GM12878 (cell line): ENCODE measurements at regions not wholly inside any gene's neighbourhood (a gene's known extent, or its start where the extent isn't known, plus 50 kb on each side); places are given as distances from the start of the nearest gene placed in this dataset.

Experiments used
- BHLHE40 ChIP-seq, 2 experiments: fragments of 450-650 bp in 1 of 2; IDR thresholded peaks; 2 replicates each; pipeline ENCODE4 v1.6.1; 2011 to 2017; ENCODE audit warnings: low read depth in 2 of 2, borderline replicate concordance in 1 of 2, improper control_type of control experiment in 1 of 2, low read length in 1 of 2, mild to moderate bottlenecking in 1 of 2
- BMI1 ChIP-seq: fragments of 450-650 bp; IDR thresholded peaks from 2 replicates; pipeline ENCODE4 v1.6.1; 2016; ENCODE audit warnings: mild to moderate bottlenecking, moderate library complexity, borderline replicate concordance
- CTCF ChIP-seq, 3 experiments: IDR thresholded peaks in 2 of 3; conservative IDR thresholded peaks in 1 of 3; 2 replicates each; pipeline ENCODE4 v1.5.1; 2011; ENCODE audit warnings: low read depth in 3 of 3, low read length in 3 of 3, mild to moderate bottlenecking in 3 of 3, control low read depth in 2 of 3, moderate library complexity in 2 of 3, inconsistent platforms in 1 of 3, mixed read lengths in 1 of 3; ENCODE audit not compliant: control insufficient read depth in 2 of 3, insufficient read depth in 1 of 3; ENCODE audit errors: extremely low read depth in 1 of 3
- FOXK2 ChIP-seq: fragments of 450-650 bp; IDR thresholded peaks from 2 replicates; pipeline ENCODE4 v1.6.1; 2017; ENCODE audit warnings: mild to moderate bottlenecking, moderate library complexity
- HDAC2 ChIP-seq: fragments of 200-600 bp; sonication (generic); IDR thresholded peaks from 2 replicates; pipeline ENCODE4 v1.6.1; 2017
- HDAC6 ChIP-seq: fragments of 200-600 bp; sonication (generic); IDR thresholded peaks from one replicate; pipeline ENCODE4 v1.8.0; 2017; ENCODE audit warnings: antibody characterized with exemption; ENCODE audit not compliant: unreplicated experiment
- HDGF ChIP-seq: fragments of 450-650 bp; IDR thresholded peaks from 2 replicates; pipeline ENCODE4 v1.6.1; 2016; ENCODE audit warnings: antibody characterized with exemption
- MTA3 ChIP-seq: IDR thresholded peaks from 2 replicates; pipeline ENCODE4 v1.6.1; 2012; ENCODE audit warnings: low read length, inconsistent platforms, borderline replicate concordance
- PBX3 ChIP-seq: IDR thresholded peaks from 2 replicates; pipeline ENCODE4 v1.6.1; 2011; ENCODE audit warnings: mild to moderate bottlenecking, low read depth, low read length, moderate library complexity; ENCODE audit not compliant: insufficient replicate concordance
- POLR2A ChIP-seq: IDR thresholded peaks from 2 replicates; pipeline ENCODE4 v1.6.1; 2011; ENCODE audit warnings: low read depth, mild to moderate bottlenecking, low read length
- POLR2AphosphoS5 ChIP-seq: IDR thresholded peaks from 2 replicates; pipeline ENCODE4 v1.6.1; 2011; ENCODE audit warnings: mild to moderate bottlenecking, low read length, inconsistent platforms
- RCOR1 ChIP-seq: conservative IDR thresholded peaks from 2 replicates; pipeline ENCODE4 v1.6.1; 2012; ENCODE audit warnings: low read depth, low read length, improper control_type of control experiment
- SIX5 ChIP-seq: IDR thresholded peaks from 2 replicates; pipeline ENCODE4 v1.6.1; 2011; ENCODE audit warnings: mild to moderate bottlenecking, low read depth, low read length, moderate library complexity; ENCODE audit not compliant: severe bottlenecking
- TF ChIP-seq, protein P1 (sequence below): fragments of 450-650 bp; IDR thresholded peaks from 2 replicates; pipeline ENCODE4 v1.6.1; 2017; ENCODE audit warnings: mild to moderate bottlenecking

- no peak for TF ChIP-seq RCOR1
- no peak for TF ChIP-seq SIX5
- TF ChIP-seq CTCF (IDR thresholded peaks at IDR 0.05 in 2 of 3, conservative IDR thresholded peaks at IDR 0.05 in 1 of 3; ENCODE audit: control insufficient read depth in 2 of 3, extremely low read depth in 1 of 3, insufficient read depth in 1 of 3, low read depth in 3 of 3, low read length in 3 of 3): no peak
- TF ChIP-seq FOXK2: no peak
- TF ChIP-seq, protein P1, sequence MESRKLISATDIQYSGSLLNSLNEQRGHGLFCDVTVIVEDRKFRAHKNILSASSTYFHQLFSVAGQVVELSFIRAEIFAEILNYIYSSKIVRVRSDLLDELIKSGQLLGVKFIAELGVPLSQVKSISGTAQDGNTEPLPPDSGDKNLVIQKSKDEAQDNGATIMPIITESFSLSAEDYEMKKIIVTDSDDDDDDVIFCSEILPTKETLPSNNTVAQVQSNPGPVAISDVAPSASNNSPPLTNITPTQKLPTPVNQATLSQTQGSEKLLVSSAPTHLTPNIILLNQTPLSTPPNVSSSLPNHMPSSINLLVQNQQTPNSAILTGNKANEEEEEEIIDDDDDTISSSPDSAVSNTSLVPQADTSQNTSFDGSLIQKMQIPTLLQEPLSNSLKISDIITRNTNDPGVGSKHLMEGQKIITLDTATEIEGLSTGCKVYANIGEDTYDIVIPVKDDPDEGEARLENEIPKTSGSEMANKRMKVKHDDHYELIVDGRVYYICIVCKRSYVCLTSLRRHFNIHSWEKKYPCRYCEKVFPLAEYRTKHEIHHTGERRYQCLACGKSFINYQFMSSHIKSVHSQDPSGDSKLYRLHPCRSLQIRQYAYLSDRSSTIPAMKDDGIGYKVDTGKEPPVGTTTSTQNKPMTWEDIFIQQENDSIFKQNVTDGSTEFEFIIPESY: no peak
- no peak for TF ChIP-seq BMI1
- no peak for TF ChIP-seq POLR2A
- no peak for TF ChIP-seq PBX3
- TF ChIP-seq MTA3: no peak
- no peak for TF ChIP-seq BHLHE40 (IDR thresholded peaks at IDR 0.05; ENCODE audit: borderline replicate concordance in 1 of 2, low read depth in 2 of 2, low read length in 1 of 2)
- no peak for TF ChIP-seq HDAC2
- TF ChIP-seq HDGF: no peak
- no peak for TF ChIP-seq POLR2AphosphoS5
- TF ChIP-seq HDAC6: no peak
Observed at GRCh38 chr7:32658467-32658869, 163.2 kb downstream of the AVL9 start.
